Activated T-helper 1 cell treated with Interleukin-2 at 50 U/mL for 16 hours (primary cell): ENCODE measurements at regions not wholly inside any gene's neighbourhood (a gene's known extent, or its start where the extent isn't known, plus 50 kb on each side); places are given as distances from the start of the nearest gene placed in this dataset.
"Not testable (repeated sequence)": the region's sequence is repeated elsewhere in the genome, so short reads cannot be mapped to it uniquely, and the experiment has no call there.

Experiments used
- DNase-seq: peaks from one replicate; pipeline ENCODE4 v3.0.0-alpha.2; 2020; ENCODE audit warnings: low read depth

DNA sequence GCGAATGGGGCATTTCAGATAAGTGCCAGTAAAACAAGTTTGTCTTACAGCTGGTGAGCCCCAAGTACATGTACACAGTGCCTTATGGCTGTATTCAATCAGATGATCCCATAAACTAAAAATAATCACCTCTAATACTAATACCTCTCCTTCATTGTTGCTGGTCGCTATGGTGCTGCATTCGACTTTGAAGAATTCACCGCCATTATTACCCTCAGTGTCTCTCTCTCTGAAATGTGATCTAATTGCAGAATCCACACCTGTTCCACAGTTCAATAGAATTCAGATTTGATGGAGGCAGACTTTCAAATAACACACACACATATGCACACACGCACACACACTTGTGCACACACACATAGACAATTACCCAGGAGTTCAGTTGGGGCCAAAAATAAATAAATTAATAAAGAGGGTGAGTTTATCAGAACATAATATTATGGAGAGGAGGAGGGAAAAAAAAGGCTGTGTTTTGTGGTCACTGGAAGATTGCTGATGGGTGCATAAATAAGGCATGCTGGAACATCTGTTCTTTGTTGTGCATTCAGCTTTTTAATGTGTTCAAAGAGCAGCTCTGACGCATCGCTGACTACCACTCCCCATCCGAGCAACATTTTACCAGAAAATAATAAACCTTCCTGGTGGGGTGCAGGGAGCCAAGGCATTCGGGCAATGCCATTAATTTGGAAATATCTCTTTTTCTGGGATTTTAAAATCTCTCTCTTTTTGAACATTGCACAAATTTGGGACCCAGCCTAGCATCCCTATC lies 235.7 kb downstream of the SATB1 start:
- DNase-seq: no peak

DNA sequence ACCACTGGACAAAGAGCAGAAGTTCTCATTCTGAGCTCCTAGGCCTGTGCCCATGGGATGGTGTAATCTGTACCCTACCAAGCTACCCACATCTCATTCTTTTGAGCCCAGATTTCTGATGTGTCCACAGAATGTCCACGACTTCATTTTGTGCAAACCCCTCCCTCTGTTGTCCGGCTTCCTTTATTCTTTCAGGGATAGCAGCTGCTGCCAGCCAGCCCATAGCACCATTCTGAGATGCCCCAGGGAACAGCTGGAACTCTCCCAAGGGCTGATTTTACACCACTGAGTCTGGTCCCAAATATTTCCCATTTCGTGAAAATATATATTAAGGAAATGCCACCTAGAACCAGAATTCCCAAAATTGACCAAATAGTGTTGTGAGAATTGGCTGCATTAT lies 236.6 kb downstream of the SATB1 start:
- no peak for DNase-seq

DNA sequence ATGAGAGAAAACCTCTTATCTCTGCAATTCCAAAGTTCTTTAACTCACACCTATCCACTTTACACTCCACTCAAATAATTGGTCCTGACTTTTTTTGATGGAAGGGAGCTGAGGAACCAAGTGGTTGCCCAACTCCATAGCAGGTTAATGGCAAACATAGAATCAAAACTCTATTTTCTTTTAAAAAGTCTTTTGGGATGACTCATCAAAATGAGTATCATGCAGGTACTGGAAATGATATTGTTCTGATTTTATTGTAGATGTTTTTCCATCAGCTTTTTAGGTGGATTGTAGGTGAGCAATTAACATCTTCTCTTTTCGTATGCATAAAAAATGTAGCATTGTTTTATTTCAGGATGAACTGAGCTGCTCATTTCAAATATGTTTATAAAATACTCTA lies 239.5 kb downstream of the SATB1 start:
- DNase-seq: no peak

DNA sequence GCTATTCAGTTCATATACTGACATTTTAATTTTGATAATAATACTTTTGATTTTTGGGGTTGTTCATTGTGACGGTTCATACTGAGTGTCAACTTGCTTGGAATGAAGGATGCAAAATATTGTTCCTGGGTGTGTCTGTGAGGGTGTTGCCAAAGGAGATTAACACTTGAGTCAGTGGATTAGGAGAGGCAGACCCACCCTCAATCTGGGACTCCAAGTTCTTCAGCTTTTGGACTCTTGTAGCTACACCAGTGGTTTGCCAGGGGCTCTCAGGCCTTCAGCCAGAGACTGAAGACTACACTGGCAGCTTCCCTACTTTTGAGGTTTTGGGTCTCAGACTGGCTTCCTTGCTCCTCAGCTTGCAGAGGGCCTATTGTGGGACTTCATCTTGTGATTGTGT lies 242.2 kb downstream of the SATB1 start:
- not testable (repeated sequence) for DNase-seq

DNA sequence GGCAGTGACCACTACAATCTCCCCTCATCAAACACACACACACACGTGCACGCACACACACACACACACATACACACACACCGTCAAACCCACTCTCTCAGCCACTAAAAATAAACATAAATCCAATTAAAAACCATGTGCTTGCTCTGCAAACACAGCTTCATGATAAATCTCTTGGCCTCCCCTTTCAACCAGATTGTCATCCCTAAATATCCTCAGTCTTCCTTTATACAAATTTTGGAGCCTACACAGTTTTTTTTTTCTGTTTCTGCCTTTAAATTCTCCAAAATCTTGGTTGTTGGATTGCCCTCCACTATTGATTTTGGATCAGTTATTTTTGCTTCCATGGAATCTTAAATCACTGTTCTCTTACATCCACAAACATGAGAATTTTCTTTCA lies 245.6 kb downstream of the SATB1 start:
- DNase-seq: no peak

DNA sequence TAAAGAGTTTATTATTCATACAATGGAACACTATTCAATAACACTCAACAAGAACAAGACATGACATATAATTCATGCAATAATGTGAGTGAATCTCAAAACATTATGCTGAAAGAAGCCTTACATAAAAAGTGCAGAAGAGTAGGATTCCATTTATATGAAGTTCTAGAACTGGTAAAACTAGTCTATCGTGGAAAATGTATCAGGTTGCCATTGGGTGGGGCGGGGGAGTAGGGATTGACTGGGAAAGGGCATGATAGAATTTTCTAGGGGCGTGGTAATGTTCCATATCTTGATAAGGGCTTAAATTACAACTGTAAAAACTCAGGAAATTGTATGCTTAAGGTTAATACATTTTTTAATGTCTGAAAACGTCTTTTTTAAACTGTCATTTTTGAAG lies 247.9 kb downstream of the SATB1 start:
- DNase-seq: no peak

DNA sequence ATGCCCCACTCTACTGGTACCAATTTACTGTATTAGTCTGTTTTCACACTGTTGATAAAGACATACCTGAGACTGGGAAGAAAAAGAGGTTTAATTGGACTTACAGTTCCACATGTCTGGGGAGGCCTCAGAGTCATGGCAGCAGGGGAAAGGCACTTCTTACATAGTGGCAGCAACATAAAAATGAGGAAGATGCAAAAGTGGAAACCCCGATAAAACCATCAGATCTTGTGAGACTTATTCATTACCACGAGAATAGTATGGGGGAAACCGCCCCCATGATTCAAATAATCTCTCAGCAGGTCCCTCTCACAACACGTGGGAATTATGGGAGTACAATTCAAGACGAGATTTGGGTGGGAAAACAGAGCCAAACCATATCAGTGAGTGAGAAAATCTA lies 251.2 kb downstream of the SATB1 start:
- not testable (repeated sequence) for DNase-seq

DNA sequence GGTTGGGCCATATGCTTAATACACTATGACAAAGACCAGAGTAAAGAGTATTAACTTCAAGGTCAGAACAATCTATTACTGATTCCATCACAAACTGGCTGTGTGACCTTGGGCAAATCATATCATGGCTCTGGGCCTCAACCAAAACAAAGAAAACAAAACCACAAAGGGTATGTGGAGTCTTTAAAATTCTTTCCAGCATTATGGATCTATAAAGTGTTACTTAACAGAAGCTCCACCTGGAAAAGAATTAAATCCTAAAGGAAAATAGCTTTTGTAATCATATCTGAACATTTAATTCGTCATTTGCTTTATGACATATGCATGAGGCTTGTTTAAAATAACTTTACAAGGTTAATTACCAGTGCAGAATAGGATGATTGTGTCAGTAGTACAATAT lies 265.5 kb downstream of the SATB1 start:
- DNase-seq: no peak

DNA sequence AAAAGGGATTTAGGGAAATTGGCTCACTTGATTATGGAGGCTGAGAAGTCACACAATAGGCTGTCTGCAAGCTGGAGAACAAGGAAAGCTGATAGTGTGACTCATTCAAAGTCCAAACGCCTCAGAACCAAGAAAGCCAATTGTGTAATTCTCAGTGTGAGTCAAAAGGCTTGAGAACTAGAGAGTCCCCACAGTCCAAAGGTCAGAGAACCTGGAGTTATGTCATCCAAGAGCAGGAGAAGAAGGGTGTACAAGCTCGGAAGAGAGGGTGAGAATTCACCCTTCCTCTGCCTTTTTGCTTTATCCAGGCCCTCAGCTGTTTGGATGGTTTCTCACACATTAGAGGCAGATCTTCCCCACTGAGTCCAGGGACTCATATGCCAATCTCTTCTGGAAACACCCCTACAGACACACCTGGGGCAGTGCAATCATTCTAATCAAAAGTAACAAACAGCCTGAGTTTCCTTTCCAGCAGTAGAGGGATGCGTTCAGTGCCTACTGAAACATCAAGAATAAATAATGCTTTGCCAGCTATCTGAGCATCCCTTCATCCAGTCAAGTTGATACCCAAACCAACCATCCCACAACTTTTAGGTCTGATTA lies 271.5 kb downstream of the SATB1 start:
- no peak for DNase-seq

DNA sequence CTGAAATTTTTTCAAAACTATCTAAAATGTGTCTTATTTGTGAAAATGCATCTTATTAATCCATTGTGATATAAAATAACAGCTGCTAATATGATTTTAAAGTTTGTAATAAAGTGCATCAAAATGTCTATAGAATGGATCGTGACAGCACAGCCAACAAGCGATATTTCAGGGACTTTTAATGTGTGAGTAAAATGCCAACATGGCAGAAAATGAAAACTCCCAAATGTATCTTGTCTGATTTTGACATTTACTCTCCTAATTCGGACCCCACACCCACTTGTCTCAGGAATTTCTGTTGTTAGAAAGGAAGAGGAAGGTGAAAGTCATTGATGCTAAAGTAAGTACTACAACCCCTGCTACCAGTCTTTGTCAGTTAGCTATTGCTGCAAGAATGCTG lies 273.9 kb downstream of the SATB1 start:
- DNase-seq: no peak

DNA sequence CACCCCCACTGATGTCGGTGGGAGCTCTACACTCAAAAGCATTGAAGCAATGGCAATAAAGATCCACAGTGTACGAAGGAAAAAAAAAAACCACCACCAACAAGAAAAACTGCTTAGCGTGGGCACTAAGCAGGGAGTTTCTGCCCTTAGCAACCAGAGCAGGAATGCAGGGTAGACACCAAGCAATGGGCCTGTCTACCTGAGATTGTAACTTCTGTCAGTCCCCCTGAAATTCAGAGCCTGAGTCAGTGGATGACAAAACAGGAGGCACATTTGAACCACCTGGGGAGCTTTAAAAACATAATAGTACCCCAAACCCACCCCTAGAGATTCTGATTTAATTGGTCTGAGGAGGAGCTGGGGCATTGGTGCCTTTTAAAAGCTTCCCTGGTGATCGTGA lies 275.2 kb downstream of the SATB1 start:
- DNase-seq: no peak

DNA sequence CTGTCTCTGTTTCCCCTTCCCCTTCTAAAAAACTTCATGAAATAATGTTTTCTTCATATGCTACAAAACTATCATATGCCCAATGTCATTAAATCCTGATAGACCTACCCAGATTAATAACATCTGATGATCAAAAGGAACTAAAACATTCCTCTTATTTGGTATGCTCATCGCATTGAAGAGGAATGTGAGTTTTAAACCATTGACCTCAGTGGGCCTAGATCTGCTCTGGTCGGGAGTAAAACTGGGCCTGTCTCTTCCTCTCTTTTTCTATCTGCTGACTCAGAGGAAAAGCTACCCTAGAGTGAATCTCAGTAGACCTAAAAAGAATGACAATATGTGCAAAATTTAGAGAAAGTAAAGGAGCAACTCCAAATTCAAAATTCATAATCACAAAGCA lies 275.8 kb downstream of the SATB1 start:
- DNase-seq: no peak

DNA sequence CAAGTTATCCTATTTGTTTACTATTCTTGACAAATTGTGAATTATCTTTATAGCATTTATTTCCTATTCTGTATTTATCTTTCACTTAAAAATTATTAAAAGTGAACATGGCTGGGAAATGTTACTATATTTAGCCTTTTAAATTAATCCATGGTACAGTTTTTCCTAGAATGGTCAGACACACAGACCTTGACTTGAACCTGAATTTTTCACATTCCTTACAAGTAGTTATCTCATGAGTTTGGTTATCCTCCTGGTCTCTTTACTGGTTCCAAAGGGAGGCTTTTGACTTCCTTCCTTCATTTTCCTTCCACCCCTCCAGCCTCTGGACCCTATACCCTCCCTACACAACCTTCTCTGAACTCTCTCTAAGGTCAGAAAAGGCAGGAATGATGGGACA lies 280.6 kb downstream of the SATB1 start:
- DNase-seq: no peak

DNA sequence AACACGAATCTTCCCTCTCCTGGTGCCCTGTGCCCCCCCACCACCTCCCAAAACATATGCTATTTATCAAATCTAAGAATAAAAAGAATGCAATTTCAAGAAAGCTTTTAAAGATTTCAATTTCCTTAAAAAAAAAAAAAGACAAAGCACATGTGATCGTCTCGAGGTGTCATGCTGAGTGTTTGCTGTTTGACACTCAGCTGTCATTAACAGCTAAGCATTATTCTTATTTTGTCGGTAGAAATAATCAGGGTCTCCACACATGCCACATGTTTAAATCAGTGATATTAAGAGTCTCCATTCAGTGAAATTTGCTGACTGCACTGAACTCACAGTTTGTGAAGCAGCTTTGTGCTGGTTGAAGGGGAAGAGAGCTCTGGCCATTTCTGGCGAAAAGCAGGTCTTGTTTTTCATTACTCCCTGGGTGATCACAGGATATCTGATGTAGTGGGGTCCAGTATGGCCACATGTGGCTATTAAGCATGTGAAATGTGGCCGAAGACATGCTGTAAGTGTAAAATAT lies 281.8 kb downstream of the SATB1 start:
- DNase-seq: no peak

DNA sequence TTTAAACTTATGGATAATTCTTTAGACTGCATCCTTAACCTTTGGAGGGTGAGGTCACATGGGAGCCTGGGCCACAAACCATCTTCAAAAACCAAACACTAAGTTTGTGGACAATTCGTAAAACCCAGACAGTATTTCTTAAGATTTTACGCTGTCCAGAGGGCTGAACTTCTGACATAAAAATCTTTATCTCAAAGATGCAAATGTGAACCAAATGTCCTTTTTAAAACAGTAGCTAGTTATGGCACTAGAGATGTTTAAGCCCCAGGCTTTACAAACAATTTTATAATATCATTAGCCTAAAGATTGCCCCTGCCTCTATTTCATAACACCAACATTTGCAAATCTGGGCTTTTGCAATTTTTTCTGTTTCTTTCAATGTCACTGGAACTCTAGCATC lies 287.2 kb downstream of the SATB1 start:
- DNase-seq: no peak

DNA sequence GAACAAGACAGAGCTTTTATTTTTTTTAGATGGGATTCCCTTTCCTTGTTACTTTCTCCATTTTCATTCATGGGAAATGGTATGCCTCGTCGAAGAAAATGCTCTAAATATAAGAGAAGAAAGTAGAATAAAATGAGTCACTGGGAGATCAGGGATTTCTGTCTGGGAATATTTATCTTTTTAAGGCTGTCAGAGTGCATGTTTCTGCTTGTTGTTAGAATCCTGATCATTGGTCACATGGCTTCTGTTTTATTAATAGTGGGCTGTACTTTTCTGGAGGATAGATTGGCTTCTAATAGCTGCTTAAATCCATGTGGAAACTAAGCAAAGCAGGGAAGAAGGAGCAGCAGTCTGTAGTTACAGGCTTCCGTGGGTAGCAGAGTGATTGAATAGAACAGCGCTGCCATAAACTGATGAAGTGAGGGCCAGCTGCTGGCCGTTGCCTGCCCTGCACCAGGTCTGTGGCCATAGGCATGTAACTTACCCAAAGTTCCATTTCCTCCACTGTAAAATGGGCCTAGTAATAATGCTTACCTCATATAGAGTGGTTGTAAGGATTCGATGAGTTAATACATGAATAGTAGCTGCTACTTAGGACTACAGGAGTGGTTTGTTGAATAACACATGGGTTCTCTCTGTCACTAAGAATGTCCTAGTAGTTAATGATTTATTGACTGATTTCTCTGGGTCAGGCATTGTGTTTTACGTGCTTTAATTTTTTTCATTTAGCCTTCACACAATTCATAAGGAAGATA lies 289.9 kb downstream of the SATB1 start:
- no peak for DNase-seq

DNA sequence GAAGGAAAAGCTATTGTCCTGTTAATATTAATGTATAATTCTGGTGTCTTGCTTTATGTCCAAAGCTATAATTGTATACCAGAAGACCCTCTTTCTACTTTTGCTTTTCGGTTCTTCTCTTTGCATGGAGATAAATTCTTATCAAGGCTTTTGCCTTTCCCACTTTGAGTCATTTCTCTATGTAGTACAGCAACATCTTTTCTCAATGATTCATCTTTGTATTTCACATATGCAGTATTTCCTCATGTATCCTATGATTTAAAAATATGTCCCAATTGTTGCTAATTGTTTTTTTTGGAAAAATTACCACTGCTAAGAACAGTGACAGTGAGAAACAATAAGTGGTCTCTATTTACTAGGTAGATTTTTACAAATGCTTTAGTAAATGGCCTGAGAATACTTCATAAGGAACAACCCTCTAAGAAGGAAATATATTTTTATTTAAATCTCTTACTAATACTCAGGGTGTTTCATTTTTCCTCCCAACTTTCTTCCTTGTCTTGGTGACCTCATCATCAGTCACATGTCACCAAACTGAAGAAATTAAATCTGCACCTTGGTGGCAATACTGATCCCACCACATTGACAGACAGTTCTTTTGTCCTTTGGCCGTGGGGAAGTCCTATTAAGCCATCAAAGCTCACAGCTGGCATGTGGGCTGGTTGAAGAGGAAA lies 290.6 kb downstream of the SATB1 start:
- DNase-seq: no peak

DNA sequence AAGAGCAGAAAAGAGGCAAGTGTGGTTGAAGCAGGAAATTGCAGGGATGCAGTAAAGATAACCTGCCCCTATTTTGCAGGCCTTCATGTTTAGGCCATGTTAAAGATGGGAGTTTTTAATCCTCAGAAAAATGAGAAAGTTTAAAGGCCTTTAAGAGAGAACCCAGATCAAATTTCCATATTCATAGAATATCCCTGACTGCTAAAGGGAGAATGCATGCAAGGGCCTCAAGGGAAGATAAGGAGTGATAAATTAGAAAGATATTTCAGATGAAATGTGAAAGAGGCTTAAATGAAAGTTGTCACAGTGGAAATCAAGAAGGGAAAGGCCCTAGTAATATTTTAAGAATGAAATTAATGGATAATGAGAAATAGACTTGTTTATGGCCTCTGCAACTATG lies 292.1 kb downstream of the SATB1 start:
- no peak for DNase-seq

DNA sequence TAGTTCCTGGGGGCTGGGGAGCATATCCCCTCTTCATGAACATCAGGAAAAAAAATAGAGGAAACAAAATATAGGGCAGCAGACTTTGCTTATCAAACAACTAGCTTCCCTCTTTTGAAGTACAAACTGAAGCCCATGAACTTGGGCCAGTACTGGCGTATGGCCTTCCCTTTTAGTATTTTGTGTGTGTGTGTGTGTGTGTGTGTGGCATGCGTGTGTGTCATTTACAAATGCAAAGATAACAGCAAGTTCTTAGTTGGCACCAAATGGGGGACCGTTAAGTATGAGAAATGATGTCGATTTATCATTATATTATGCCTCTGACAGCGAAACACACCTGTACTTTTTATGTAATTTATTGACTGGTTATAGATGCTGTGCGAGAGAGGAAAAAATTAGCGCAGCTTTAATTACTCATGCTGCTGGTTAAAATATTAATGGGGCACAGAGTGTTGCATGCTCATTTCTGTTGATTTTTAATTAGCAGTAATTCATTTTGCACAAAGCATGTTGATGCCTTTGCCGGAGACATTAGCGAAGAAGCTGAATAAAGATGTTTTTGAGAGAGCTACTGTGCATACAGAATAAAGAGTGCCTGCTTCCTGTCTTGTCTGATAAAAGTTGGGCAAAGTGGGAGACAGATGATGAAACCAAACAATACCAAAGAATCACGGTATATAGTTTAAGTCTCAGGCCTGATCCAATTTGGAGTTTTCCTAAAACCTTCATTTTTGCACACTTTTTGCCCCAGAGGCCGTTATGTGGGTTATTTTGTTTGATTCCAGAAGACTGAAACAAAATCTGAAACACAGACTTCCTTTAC lies 297.1 kb downstream of the SATB1 start:
- no peak for DNase-seq

DNA sequence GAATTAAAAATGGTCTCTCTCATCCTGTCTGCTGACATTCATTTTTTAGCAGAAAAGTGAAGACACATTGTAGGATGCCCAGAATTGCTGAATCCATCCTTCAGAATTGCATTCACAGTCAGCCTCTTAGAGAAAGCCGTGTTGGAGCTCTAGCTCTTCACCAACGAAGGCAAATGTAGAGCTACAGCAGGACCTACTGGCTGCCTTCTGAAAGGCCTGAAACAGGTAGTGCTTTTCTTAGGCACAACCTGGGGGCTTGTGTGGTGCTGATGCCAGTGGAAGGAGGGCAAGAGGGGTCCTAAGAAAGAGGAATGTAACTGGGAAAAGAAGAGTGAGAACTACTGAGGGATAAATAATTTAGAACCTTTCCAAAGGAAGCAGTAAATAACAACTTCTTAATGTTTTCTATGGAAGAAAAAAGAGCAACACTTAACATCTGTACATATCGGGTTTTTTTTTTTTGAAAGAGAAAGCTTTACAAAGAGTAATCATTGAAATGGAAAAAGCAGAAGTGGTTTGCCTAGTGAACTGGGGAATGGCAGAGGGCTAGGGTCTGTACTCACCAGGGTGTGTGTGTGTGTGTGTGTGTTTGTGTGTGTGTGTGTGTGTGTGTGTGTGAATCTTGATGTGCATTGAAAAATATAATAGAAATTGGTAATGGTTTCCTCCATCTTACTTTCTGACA lies 297.8 kb downstream of the SATB1 start:
- no peak for DNase-seq

DNA sequence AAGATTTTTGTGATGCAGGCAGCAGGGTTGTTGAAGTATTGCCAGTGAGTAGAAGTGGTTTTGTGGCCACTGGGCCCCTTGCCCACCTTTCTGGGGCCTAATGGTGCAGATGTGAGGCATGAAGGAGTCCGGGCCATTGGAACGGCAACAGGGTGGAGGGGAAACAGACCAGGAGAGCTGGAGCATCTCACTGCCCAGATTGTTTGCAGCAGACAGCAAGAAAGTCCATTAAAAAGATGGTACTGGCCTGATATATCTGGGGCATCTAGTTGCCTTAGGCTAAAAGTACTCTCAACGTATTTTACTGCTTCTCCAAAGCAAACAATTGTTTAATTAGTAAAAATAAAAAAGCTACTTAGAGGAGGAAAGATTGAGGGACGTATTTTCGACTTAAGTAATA lies 298.4 kb downstream of the SATB1 start:
- DNase-seq: no peak
